GM19023 (cell line): ENCODE measurements at regions not wholly inside any gene's neighbourhood (a gene's known extent, or its start where the extent isn't known, plus 50 kb on each side); places are given as distances from the start of the nearest gene placed in this dataset.
A peak's percentile ranks its signal among the peaks of the same experiment; 100 is the strongest.
"Not testable (repeated sequence)": the region's sequence is repeated elsewhere in the genome, so short reads cannot be mapped to it uniquely, and the experiment has no call there.

Source experiments
- ATAC-seq: cut with Tn5 transposase; IDR thresholded peaks from one replicate; pipeline ENCODE4 v1.9.1; 2021; ENCODE audit warnings: mild to moderate bottlenecking, moderate library complexity; ENCODE audit not compliant: unreplicated experiment

- not testable (repeated sequence) for ATAC-seq
Observed at GRCh38 chr2:91603996-91604395, 2912.5 kb downstream of the RPIA start.

- not testable (repeated sequence) for ATAC-seq
Observed at GRCh38 chr2:91604629-91605028, 2913.2 kb downstream of the RPIA start.

DNA sequence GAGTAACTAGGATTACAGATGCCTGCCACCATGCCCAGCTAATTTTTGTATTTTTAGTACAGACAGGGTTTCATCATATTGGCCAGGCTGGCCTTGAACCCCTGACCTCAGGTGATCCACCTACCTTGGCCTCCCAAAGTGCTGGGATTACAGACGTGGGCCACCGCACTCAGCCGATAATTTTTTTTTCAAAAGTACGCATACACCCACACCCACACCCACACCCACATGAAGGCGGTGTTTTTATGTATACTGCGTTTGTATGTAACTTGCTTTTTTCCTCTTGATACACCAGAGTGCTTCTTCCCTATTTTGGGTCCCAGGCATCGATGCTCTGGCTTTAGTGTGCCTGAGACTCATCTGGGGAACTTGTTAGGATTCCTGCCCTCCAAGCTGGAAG lies 2932.3 kb downstream of the RPIA start:
- not testable (repeated sequence) for ATAC-seq

DNA sequence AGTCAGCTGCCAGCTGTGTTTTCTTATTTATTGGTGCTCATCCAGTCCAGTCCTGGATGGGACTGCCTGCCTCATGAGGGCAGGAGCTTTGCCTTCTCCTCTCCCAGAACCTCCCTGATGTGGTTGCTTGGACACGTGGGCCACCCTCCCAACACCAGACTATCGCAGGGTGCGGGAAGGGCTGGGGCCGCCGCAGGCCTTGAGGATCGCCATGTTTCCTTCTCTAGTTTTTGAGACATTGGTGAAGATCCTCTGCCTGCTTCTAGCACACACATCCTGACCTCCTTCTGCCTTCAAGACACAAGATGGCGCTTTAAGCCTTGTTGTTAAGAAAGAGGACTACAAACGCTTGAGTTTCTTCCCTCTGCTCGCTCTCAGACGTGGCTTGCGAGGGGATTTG lies 2937.0 kb downstream of the RPIA start:
- not testable (repeated sequence) for ATAC-seq

DNA sequence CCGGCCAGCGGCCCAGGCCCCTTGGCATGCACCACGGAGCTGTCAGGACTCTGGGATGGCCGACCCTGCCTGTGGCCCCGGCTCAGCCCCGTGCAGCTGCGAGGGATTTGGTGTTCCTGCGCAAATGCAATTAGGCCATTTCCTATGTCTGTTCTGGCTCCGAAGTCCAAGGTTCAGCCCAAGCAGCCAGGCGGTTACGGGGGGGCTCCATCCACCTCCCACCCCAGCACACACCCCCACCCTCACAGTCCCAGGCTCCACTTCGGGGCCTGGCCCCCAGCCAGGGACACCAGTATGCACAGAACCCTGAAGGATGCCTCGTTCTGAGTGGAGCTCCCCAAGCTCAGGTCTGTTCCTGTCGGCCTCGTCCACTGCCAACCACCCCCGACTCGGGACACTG lies 2965.7 kb downstream of the RPIA start:
- ATAC-seq: not testable (repeated sequence)

- ATAC-seq: not testable (repeated sequence)
Observed at GRCh38 chr2:91658336-91658735, 2966.9 kb downstream of the RPIA start.

- ATAC-seq: not testable (repeated sequence)
Observed at GRCh38 chr2:91659189-91659916, 2967.9 kb downstream of the RPIA start.

DNA sequence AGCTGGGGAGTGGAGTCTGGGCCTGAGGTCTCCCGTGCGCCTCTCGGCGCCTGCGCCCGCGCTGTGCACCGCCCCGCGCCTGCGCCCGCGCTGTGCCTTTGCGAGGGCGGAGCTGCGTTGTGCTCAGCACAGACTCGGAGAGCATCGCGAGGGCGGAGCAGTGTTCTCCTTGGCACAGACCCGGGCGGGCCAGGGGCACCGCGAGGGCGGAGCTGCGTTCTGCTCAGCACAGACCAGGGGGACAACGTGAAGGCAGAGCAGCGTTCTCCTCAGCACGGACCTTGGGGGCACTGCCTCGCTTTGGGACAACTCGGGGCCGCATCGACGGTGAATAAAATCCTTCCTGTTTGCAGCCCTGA lies 2968.4 kb downstream of the RPIA start:
- ATAC-seq: peak; percentile 100

- ATAC-seq: not testable (repeated sequence)
Observed at GRCh38 chr2:91667341-91667740, 2975.9 kb downstream of the RPIA start.

GRCh38 chr2:91685541-91685940 lies 2994.1 kb downstream of the RPIA start:
- ATAC-seq: not testable (repeated sequence)

GRCh38 chr2:91686046-91686445 lies 2994.6 kb downstream of the RPIA start:
- not testable (repeated sequence) for ATAC-seq
